ENCODE measurements at regions not wholly inside any gene's neighbourhood (a gene's known extent, or its start where the extent isn't known, plus 50 kb on each side); places are given as distances from the start of the nearest gene placed in this dataset.

GRCh38 chr15:93200081-93200836 lies 111.2 kb upstream of the RGMA start:
- TF ChIP-seq SIN3A (IDR thresholded peaks at IDR 0.05; ENCODE audit: borderline replicate concordance, insufficient read depth, low read length) (no peak), POLR2AphosphoS5 (IDR thresholded peaks at IDR 0.05; ENCODE audit: low read depth, low read length) (no peak), REST (IDR thresholded peaks at IDR 0.05; ENCODE audit: insufficient read depth in 1 of 2, low read depth in 2 of 2, low read length in 2 of 2) (no peak)

Data from PFSK-1 (cell line).